NCI-H2107 (cell line): ENCODE measurements at regions not wholly inside any gene's neighbourhood (a gene's known extent, or its start where the extent isn't known, plus 50 kb on each side); places are given as distances from the start of the nearest gene placed in this dataset.

Experiments
- DNase-seq: peaks from one replicate; lab custom pipeline; 2025; lab: John Stamatoyannopoulos, UW

GRCh38 chr5:15206133-15206532 lies 293.8 kb upstream of the FBXL7 start:
- no peak for DNase-seq

GRCh38 chr5:15203376-15203775 lies 296.6 kb upstream of the FBXL7 start:
- DNase-seq, result no peak

- DNase-seq, result no peak
Measured at GRCh38 chr5:15191012-15191411, 309.0 kb upstream of the FBXL7 start.

- DNase-seq, result no peak
Measured at GRCh38 chr5:15183520-15183919, 311.9 kb upstream of the ANKH start.

- no peak for DNase-seq
Measured at GRCh38 chr5:15170173-15170572, 298.6 kb upstream of the ANKH start.

GRCh38 chr5:15168358-15168757 lies 296.8 kb upstream of the ANKH start:
- no peak for DNase-seq

- DNase-seq, result no peak
Measured at GRCh38 chr5:15160091-15160490, 288.5 kb upstream of the ANKH start.

- DNase-seq, result no peak
Measured at GRCh38 chr5:15159606-15160005, 288.0 kb upstream of the ANKH start.

GRCh38 chr5:15142458-15142857 lies 270.9 kb upstream of the ANKH start:
- DNase-seq, result no peak

GRCh38 chr5:15137414-15137813 lies 265.8 kb upstream of the ANKH start:
- DNase-seq, result no peak

- no peak for DNase-seq
Measured at GRCh38 chr5:15135661-15136060, 264.1 kb upstream of the ANKH start.

GRCh38 chr5:15133456-15133965 lies 261.9 kb upstream of the ANKH start:
- no peak for DNase-seq

- DNase-seq, result no peak
Measured at GRCh38 chr5:15132816-15133405, 261.3 kb upstream of the ANKH start.

GRCh38 chr5:15131909-15132308 lies 260.3 kb upstream of the ANKH start:
- no peak for DNase-seq

GRCh38 chr5:15124871-15125568 lies 253.4 kb upstream of the ANKH start:
- no peak for DNase-seq

- DNase-seq, result no peak
Measured at GRCh38 chr5:15124461-15124860, 252.9 kb upstream of the ANKH start.

GRCh38 chr5:15117688-15118087 lies 246.1 kb upstream of the ANKH start:
- DNase-seq, result no peak

- DNase-seq, result no peak
Measured at GRCh38 chr5:15116996-15117395, 245.4 kb upstream of the ANKH start.

- DNase-seq, result no peak
Measured at GRCh38 chr5:15106530-15107283, 235.1 kb upstream of the ANKH start.

GRCh38 chr5:15105799-15106393 lies 234.3 kb upstream of the ANKH start:
- DNase-seq, result peak; percentile 5

GRCh38 chr5:15103864-15104263 lies 232.3 kb upstream of the ANKH start:
- DNase-seq, result no peak

- no peak for DNase-seq
Measured at GRCh38 chr5:15103130-15103529, 231.6 kb upstream of the ANKH start.

- no peak for DNase-seq
Measured at GRCh38 chr5:15097552-15097951, 226.0 kb upstream of the ANKH start.
